Thymus (tissue), 11 donors: ENCODE measurements at regions not wholly inside any gene's neighbourhood (a gene's known extent, or its start where the extent isn't known, plus 50 kb on each side); places are given as distances from the start of the nearest gene placed in this dataset.
"Not testable (repeated sequence)": the region's sequence is repeated elsewhere in the genome, so short reads cannot be mapped to it uniquely, and the experiment has no call there.

ENCODE experiments used
- DNase-seq, 9 donors: peaks; one replicate each; pipeline ENCODE4 v3.0.0-alpha.2; 2013; ENCODE audit warnings: low spot score in 9 of 9, low read depth in 6 of 9, missing footprints in 1 of 9
- H3K27ac ChIP-seq, 2 donors: one replicate each; pipeline ENCODE4 v1.5.1; 2013; ENCODE audit warnings: control low read depth in 1 of 2, low read depth in 1 of 2, low read length in 1 of 2, mild to moderate bottlenecking in 1 of 2, moderate library complexity in 1 of 2
- H3K27me3 ChIP-seq, 2 donors: one replicate each; pipeline ENCODE4 v1.5.1; 2013; ENCODE audit warnings: low read length in 1 of 2; ENCODE audit not compliant: control insufficient read depth in 2 of 2, insufficient read depth in 1 of 2
- H3K36me3 ChIP-seq, 2 donors: one replicate each; pipeline ENCODE4 v1.5.1; 2013; ENCODE audit warnings: low read length in 1 of 2, mild to moderate bottlenecking in 1 of 2, moderate library complexity in 1 of 2; ENCODE audit not compliant: control insufficient read depth in 2 of 2, insufficient read depth in 2 of 2
- H3K4me1 ChIP-seq, 2 donors: one replicate each; pipeline ENCODE4 v1.5.1; 2013; ENCODE audit warnings: low read length in 2 of 2; ENCODE audit not compliant: control insufficient read depth in 2 of 2, insufficient read depth in 2 of 2
- H3K4me3 ChIP-seq, 2 donors: one replicate each; pipeline ENCODE4 v1.5.1; 2013; ENCODE audit warnings: low read length in 2 of 2, control low read depth in 1 of 2, mild to moderate bottlenecking in 1 of 2
- H3K9me3 ChIP-seq, 2 donors: one replicate each; pipeline ENCODE4 v1.5.1; 2013; ENCODE audit warnings: low read length in 1 of 2, mild to moderate bottlenecking in 1 of 2; ENCODE audit not compliant: control insufficient read depth in 2 of 2, insufficient read depth in 1 of 2
- WGBS: extraction: QIAGEN DNeasy Blood & Tissue Kit; methylation state at CpG from one replicate; pipeline ENCODE4 v1.1.7; 2013; 5-methylcytosine and 5-hydroxymethylcytosine counted together
- donor health status: healthy.

DNA sequence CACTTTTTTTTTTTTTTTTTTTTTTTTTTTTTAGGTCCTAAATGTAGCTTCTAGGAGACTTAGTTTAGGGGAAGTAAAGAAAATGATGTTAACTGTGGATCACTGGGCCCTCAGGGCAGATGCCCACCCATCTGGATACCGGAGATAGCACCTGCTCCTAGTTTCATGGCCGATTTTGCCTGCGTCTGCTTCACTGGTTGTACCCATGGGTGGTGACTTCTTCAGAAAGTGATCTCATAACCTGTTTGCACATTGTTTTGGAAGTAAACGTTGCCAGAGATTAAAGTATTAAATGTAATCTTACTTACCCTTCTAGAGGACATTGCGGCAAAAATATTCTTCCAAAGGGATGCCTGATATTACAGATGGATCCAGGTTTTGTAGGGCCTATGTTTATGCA is 79.8 kb upstream of the SGK1 start:
- Histone ChIP-seq H3K27me3 (no peaks in the 10 kb centered on the region), H3K4me3 (no peak overlapping the region), H3K4me1 (no peaks in the 10 kb centered on the region), H3K9me3 (peaks cover 0 to 4% of the 10 kb centered on the region in 2 donors), H3K36me3 (no peaks in the 10 kb centered on the region), H3K27ac (no peak overlapping the region)
- no peak for DNase-seq
- 97% methylated on average over 5 of the region's 5 CpGs for WGBS

DNA sequence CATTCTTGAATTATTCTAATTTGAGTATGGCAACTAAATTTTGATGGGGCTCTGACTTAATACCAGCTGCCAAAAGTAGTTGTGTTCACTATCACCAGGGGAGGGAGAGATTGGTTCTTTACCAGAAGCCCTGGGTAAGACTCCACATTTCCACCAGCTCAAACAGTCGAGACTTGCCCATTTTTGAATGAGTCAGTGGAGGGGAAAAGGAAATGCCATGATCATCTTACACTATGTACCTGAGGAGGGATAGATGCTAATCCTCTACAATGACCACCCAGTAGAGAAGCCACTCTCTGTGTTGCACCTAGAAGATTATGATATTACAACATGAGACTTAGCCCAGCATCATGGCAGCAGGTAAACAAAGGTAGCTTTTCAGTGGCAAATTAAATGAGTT is 77.0 kb upstream of the SGK1 start:
- no peaks in the 10 kb centered on the region for H3K36me3 ChIP-seq
- no peaks in the 10 kb centered on the region for H3K4me1 ChIP-seq
- DNase-seq: no peak
- H3K4me3 ChIP-seq: no peak overlapping the region
- WGBS: 90% methylated on average over 1 of the region's 1 CpG
- no peaks in the 10 kb centered on the region for H3K27me3 ChIP-seq
- H3K27ac ChIP-seq: no peak overlapping the region
- peaks cover 0 to 4% of the 10 kb centered on the region in 2 donors for H3K9me3 ChIP-seq

DNA sequence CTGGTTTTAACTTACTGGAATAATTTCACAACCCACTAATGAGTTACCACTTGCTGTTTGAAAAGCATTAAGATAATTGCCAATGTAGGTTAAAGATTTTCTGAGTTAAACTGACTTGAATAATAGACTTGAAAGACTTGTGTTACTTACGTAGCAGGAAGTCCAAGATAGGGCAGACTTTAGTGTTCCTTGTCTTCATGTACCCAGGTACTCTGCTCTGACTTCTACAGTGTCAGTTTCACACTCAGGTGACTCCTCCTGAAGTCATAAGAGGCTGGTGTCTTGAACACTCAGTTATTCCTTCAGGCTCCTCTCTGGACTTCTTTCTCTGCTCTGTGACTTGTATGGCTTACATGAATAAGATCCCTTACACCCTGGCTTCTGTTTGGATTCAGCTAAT is 76.3 kb upstream of the SGK1 start:
- WGBS: 95% methylated on average over 1 of the region's 1 CpG
- H3K4me1 ChIP-seq: no peaks in the 10 kb centered on the region
- no peak for DNase-seq
- no peaks in the 10 kb centered on the region for H3K27me3 ChIP-seq
- H3K4me3 ChIP-seq: no peak overlapping the region
- H3K36me3 ChIP-seq: no peaks in the 10 kb centered on the region
- H3K9me3 ChIP-seq: peaks cover 0 to 4% of the 10 kb centered on the region in 2 donors
- H3K27ac ChIP-seq: no peak overlapping the region

DNA sequence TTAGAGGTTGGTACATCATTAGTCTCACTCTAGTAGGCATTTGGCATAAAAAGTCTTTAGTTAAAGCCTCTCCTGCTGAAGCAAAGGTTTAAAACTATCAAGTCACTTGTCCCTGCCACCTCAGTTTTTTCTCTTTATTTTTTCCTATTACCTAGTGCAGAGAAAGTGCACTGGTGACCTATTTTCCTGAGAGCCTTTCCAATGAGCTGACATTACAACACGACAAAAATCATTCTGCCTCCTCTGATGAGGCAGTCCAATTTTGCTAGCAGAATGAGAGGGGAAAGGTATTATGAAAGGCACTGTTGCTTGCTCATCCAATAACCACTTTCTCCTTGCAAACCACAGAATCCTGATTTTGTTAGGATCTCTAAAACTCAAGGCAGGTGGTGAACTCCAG is 73.3 kb upstream of the SGK1 start:
- no peaks in the 10 kb centered on the region for H3K36me3 ChIP-seq
- H3K27ac ChIP-seq: no peak overlapping the region
- WGBS: 99% methylated on average over 1 of the region's 1 CpG
- peaks cover 0 to 5% of the 10 kb centered on the region in 2 donors for H3K9me3 ChIP-seq
- no peak overlapping the region for H3K4me3 ChIP-seq
- no peak for DNase-seq
- H3K27me3 ChIP-seq: no peaks in the 10 kb centered on the region
- H3K4me1 ChIP-seq: no peaks in the 10 kb centered on the region

DNA sequence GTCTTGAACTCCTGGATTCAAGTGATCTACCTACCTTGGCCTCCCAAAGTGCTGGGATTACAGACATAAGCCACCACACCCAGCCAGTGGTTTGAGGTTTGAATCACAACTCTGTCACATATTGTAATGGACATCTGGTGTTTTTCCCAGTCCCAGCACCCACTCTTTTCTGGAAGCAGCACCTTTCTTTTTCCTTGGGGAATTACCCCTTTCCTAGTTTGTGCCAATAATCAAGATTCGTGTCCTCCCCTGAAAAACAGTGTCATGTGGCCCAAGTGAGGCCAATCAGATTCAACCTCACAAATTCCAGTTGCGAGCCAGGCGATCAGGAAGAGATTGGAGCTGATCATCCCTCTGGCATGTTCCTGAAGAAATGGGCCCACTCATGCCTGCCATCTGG is 71.7 kb upstream of the SGK1 start:
- DNase-seq: no peak
- no peaks in the 10 kb centered on the region for H3K27me3 ChIP-seq
- WGBS: 97% methylated on average over 3 of the region's 3 CpGs
- no peak overlapping the region for H3K4me3 ChIP-seq
- H3K9me3 ChIP-seq: peaks cover 0 to 8% of the 10 kb centered on the region in 2 donors
- no peak overlapping the region for H3K27ac ChIP-seq
- H3K4me1 ChIP-seq: no peaks in the 10 kb centered on the region
- no peaks in the 10 kb centered on the region for H3K36me3 ChIP-seq

DNA sequence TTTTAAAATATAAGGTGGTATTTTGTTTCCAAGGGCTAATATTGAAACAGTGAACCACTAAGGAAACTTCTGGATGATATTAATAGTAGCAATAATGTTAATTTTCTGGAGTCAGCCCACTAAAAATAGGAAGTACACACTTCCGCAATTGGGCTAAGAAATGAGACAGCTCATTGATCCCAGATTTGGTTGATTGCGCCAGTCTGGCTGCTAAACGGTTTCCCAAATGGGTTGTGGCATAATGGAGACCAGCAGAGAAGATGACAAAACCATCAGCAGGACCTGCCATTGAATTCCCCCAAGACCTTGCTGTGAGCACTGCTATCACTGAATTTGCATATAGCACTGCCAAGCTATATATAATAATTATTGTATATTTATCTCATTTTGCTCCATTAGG is 71.2 kb upstream of the SGK1 start:
- WGBS: 94% methylated on average over 3 of the region's 3 CpGs

DNA sequence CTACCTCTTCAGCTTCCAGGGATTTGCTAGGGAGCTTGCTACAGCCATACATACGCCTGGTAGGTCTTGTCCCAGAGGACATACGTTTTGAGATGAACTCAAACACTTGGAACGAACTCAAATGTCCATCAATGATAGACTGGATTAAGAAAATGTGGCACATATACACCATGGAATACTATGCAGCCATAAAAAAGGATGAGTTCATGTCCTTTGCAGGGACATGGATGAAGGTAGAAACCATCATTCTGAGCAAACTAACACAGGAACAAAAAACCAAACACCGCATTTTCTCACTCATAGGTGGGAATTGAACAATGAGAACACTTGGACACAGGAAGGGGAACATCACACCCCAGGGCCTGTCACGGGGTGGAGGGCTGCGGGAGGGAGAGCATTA is 68.6 kb upstream of the SGK1 start:
- not testable (repeated sequence) for H3K27ac ChIP-seq, DNase-seq, H3K27me3 ChIP-seq, H3K9me3 ChIP-seq, H3K36me3 ChIP-seq, H3K4me3 ChIP-seq, H3K4me1 ChIP-seq
- 82% methylated on average over 6 of the region's 6 CpGs for WGBS

More for the DNA sequence above, 71.2 kb upstream of the SGK1 start:
- Histone ChIP-seq H3K27ac (no peak overlapping the region), H3K4me1 (no peaks in the 10 kb centered on the region), H3K4me3 (no peak overlapping the region), H3K27me3 (no peaks in the 10 kb centered on the region), H3K9me3 (peaks cover 0 to 8% of the 10 kb centered on the region in 2 donors), H3K36me3 (no peaks in the 10 kb centered on the region)
- DNase-seq: no peak

DNA sequence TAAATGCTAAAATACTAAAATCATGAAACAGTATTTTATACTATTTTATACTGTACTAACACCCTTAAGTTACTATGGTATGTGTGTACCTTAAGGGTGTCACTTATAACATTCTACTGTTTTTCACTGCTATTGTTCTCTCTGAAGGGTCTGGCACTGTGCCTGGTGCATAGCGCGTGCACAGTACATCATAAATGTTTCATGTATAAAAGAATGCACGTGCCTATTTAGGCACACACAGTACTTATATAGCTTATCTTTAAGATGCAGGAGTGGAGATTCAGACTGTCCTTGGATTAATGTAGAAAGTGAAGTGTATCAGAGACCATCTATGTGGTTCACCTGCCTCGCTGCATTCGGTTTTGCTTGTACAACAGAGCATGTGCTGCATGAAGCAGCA is 64.0 kb upstream of the SGK1 start:
- H3K36me3 ChIP-seq: no peaks in the 10 kb centered on the region
- no peak for DNase-seq
- no peak overlapping the region for H3K4me3 ChIP-seq
- WGBS: 93% methylated on average over 5 of the region's 5 CpGs
- H3K9me3 ChIP-seq: peaks cover 0 to 4% of the 10 kb centered on the region in 2 donors
- no peak overlapping the region for H3K27ac ChIP-seq
- no peaks in the 10 kb centered on the region for H3K27me3 ChIP-seq
- peaks cover under 1 to 5% of the 10 kb centered on the region in 2 donors for H3K4me1 ChIP-seq

DNA sequence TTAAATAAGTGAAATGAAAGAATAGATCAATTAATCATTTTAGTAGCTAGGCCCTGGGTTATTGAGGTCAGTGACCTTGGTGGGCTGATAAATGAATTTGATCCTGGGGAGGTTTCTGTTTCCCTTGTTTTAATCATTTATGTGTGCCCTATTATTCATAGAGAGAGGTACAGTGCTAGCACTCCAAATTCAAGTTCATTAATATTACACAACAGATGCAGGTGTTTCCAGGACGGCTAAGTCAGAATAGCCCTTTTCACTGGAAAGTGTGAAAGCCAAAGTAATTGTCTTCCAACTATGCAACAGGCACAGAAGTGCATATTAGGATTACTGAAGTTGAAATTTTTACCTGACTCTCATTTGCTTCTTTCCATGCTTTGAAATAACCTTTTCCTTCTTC is 61.7 kb upstream of the SGK1 start:
- Histone ChIP-seq H3K4me3 (no peak overlapping the region), H3K9me3 (no peaks in the 10 kb centered on the region)

DNA sequence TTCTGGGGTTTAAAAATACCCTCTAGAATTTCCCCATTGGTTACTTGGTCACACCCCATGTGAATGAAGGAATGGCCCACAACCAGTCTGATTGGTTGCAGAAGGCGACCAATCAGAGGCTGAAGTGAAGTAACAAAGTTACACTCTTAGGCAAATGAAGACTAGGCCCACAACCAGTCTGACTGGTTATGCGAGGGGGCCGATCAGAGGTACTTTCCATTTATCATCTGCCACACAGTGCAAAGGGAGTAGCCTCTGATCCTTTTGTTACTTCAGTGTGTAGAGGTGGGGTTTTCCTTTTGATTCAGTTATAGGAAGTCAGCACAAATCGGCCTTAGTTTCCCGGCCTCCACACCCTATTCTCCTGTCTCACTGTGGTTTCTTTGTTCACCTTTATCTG is 61.2 kb upstream of the SGK1 start:
- H3K36me3 ChIP-seq: no peaks in the 10 kb centered on the region
- DNase-seq: peak in 1 of 9 donors; percentile 43
- H3K27ac ChIP-seq: peak overlapping the region in 1 of 2 donors; percentile 0
- H3K27me3 ChIP-seq: no peaks in the 10 kb centered on the region
- no peaks in the 10 kb centered on the region for H3K9me3 ChIP-seq
- 93% methylated on average over 5 of the region's 5 CpGs for WGBS
- no peak overlapping the region for H3K4me3 ChIP-seq
- H3K4me1 ChIP-seq: peaks cover 4 to 12% of the 10 kb centered on the region in 2 donors

More for the DNA sequence above, 61.7 kb upstream of the SGK1 start:
- H3K27ac ChIP-seq: peak overlapping the region in 1 of 2 donors; percentile 0
- no peaks in the 10 kb centered on the region for H3K27me3 ChIP-seq
- DNase-seq: no peak
- 94% methylated on average over 1 of the region's 1 CpG for WGBS
- peaks cover 4 to 12% of the 10 kb centered on the region in 2 donors for H3K4me1 ChIP-seq
- no peaks in the 10 kb centered on the region for H3K36me3 ChIP-seq
